DMS153 treated with DMSO at 0.1 percent for 48 hours (cell line): ENCODE measurements at regions not wholly inside any gene's neighbourhood (a gene's known extent, or its start where the extent isn't known, plus 50 kb on each side); places are given as distances from the start of the nearest gene placed in this dataset.

Source experiments
- DNase-seq: peaks from one replicate; lab custom pipeline; 2025; ENCODE audit not compliant: unreplicated experiment; lab: John Stamatoyannopoulos, UW

DNA sequence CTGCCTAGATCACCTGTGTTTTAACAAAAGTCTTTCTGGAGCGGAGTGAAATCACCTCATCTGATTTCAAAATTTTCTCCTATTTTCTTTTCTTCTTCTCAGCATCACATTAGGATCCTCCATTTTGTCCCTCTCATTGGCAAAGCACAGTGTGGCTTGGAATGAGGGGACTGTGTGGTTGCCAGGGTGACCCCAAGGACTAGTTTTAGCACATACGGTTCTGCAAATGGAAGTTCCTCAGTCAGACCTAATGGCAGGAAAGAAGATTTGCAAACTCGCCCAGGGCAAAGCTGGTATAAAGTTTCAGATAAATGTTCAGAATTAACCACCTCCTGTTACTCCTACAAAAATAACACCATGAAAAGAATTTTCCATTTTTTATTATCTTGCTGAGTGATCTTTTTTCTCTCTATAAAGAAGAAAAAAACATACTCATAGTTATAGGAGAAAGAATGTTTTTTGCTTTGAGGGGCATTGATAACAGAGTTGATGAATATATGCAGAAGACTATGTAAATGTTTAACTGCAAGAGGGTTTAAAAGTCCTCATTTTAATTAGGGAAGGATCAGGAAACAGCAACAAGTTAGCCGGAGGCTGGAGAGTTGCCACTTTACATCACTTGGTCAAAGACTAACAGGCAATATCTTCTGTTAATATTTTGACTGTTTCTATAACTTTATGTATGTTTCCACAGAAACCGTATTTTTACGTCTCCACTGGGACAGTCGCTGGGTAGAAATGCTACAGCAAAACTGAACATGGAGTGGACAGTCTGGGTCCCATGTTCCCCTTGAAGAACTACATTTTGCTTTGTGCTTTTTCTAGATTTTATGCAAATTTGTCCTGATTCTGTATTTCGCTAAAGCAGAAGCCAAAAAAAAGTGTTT, 257.8 kb downstream of the NR2F1-AS1 start:
- DNase-seq = no peak

DNA sequence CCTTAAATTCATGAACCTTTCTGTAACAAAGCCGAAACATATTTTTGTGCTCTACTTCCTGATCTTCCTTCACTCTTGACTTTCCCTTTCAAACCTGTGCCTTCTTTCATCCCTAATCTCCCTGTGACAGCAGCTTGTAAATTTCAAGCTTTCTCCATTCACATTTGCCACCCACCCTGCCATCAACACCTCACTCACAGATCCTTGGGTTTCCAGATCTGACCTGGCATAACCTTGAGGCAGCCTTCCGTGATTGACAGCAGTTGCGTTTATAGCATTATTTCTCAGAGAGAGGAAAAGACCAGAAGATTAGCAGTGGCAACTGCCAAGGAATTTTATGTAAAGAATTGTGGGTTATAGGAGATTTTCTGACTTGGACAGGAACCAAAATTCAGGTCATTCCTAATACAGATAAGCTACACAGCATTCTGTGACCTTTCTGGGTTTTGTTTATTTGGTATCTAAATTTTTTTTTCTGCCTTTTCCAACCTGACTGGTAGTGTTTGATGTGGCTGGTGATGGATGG, 260.0 kb downstream of the NR2F1-AS1 start:
- no peak for DNase-seq

DNA sequence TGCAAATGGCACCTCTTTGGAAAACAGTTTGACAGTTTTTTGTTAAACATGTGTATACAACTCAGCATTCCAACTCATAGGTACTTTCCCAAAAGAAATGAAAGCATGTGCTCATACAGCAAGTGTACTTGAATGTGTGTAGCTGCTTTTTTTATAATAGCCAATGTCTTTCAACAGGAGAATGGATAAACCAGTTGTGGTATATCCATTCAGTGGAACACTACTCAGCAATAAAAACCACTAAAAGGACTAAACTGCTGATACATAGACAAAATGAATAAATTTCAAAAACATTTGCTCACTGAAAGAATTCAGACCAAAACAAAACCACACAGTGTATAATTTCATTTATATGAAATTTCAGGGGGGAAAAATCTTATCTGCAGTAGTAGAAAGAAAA, 267.3 kb downstream of the NR2F1-AS1 start:
- no peak for DNase-seq

DNA sequence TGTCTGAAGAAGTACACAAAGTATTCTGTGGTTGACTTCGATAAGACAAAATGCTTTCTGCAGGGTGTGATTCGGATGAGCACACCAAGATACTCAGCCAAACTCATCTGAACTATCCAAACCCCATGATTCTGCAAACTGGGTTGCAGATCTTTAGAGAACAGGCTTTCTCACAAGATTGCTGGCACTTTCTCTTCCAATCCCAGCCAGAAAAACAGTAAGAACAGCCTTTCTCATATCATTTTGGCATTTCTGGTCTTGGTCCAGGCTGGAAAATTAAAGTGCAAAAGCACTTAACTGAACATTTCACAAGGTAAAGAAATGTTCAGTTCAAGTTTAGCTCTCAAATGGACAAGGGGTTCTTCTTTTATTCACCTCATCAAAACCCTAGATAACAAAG, 269.1 kb downstream of the NR2F1-AS1 start:
- DNase-seq = no peak

DNA sequence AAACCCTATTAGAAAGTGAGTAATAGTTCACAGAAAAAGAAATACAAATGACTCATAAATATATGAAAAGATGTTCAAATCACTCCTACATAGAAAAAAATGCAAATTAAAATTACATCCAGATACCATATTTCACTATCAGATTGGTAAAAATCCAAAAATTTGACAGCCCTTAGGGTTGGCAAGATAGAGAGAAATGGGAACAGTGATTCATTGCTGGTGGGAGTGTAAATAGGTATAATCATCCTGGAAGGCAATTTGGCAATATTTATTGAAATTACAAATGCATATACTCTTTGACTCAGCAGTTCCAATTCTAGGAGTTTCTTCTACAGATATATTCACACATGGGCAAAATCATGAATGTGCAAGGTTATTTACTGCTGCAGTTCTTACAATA, 273.5 kb downstream of the NR2F1-AS1 start:
- no peak for DNase-seq

DNA sequence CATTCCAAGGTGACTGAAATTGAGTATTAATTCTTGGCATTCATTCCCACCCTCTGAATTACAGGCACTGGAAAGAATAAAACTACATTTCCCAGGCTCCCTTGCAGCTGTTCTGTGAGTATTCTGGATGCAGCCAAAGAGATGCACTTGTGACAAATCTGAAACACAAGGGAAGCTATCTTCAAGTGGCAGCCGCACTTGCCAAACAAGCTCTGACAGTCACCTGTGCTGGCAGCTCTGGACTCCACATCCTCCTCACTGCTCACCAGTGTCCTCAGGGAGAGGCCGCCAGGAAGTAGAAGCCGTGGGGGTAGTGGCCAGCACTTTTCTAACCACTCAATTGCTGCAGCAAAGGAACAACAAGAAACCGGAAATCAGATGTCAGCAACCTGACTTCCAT, 275.0 kb downstream of the NR2F1-AS1 start:
- DNase-seq = peak; percentile 5

DNA sequence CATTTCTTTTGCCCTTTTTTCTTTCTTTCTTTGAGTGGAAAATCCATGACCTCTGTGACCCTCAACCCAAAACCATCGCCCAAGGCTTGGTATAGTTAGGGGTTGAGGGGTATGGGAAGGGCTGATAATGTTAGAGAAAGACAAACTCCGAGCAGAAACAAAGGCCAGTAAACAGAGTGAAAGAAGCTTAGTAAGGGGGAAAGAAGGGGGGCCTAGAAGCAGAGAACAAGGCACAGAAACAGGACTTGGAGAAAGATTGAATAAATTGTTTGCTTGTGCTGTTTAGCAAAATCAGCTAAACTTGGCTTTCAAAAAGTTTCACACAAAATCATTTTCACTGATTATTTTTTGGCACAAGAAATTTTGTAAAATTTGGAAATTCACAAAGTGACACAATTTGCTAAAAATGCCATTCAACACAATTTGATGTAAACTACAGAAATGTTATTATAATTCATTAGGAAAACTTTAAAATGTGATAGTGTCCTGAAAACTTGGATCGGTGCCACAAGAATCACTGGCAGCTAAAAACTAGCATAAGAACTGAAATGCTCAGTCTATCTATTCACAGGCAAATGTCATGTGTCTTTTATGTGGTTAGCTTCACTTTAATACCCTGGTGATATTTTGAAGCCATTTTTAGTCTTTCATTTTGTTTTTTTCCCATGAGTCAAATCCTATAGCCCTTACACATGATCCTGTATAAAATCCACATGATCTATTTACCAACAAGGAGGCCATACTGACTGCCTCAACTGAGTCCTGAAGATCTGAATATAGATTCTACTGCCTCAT, 276.4 kb downstream of the NR2F1-AS1 start:
- no peak for DNase-seq

DNA sequence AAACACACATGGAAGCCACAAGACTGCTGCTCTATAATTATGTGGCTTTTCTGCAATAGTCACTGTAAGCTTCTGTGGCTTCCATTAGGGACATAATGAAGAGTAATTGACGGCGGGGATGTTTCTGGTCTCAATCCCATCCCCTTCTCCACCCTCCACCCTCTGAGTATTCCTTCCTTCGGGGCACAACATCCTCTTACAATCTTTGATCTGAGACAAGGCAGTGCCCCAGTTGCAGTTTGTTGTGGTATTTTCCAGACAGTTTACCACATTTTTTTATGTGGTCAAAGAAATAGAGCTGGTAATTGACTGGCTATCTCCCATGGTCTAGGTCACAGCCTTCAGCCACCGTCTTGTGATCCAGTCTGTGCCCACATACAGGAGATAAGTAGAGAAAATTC, 277.7 kb downstream of the NR2F1-AS1 start:
- DNase-seq = no peak

DNA sequence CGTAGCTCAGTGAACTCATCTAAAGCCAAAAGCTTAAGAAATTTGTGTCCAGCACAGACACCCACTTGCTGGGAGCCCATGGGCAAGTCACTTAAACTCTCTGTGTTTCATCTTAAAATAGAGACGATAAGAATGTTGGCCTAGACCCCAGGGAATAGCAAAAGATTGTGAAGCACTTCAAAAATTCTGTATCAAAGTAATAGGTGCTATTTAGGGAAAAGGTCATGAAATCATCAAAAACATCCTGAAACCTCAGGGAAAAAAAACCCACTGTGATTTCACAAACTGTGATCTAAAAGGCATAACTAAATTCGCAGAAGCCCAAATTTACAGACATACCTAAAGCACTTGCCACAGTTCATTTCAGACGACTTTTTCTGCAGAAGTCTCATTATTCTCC, 278.3 kb downstream of the NR2F1-AS1 start:
- no peak for DNase-seq

DNA sequence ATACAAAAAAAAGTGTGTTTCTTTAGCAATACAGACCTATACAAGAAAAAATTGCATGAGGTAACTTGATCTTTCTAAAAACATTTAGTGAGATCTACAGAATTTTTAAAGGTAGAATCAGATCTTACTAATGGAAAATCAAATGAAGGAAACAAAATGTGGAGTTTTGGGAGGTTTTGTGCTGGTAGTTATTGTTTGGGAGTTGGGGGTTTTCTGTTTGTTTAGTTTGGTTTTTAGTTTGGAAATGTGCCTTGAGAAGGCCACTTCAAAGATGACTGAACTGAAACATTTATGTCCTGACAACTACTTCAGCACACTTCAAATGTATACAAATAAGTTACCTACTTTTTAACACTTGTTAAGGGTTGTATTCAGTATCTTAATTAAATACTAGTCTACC, 280.1 kb downstream of the NR2F1-AS1 start:
- no peak for DNase-seq

DNA sequence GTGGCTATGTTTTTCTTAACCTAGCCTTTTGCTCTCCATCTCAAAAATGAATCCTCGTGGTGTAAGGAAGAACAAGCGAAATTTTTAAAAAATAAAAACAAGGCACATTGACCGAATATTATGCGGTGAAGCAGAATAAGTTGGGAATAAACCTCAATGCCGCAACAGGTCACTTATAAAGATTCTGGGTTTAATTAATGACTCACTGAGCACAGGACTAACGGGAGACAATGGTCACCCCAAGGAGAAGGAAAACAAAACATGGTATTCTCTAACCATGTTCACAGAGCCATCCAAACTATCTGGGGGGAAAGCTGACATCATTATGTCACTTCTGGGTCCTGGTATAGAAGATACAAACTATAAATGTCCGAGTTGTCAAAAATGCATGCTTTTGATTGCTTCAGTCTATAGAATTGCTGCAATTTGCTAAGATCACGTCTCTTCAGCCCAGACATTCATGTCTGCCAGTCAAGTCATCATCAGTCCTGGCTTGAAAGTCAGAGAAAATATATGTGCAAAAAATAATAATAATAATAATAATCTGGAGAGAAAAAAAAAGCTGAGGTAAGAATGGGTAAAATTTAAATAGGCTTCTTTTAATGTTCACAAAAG, 280.6 kb downstream of the NR2F1-AS1 start:
- DNase-seq = no peak

DNA sequence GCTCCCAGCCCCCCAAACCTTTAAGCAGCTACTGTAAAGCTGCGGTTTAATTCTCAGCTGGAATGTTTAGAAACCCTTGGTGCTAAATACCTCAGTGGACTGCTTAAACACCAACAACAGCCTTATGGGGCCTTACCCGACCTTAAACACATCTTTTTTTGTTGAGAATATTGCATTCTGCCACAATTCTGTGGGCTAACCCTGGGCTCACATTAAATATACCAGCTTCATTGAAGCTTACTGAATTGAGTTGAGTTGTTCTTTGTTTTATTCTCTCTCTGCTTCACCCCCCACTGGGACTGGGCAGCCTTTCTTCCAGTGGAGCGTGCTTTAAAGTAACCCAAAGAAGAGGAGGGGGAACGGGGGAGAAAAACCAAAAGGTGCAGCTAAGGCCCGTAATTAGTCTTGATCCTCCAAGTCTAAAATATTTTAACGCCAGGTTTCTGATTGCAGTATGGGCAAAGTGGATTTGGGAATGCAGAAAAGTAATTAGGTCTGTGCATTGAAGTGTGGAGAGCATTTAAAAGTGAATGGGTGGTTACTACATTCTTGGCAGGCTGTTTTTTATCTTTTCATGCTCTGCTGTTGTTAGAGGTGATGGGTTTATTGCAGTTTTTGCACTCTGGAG, 281.2 kb downstream of the NR2F1-AS1 start:
- no peak for DNase-seq

DNA sequence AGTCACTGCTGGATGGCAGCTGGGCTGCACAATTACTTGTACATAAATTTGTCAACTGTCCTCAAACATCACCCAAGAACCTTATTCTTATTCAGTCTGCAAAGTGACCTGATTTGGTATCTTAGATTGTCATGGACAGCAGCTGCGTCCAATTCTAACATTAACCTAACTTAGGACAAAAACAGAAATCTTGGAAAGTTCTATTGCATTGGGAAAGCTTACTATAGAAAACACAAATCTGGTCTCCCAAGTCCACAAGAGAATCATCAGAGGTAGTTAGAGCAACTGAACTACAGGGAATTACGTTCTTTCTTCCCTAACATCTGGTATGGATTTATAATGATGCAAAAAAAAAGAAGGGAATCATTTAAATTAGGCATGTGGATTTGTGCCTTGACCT, 283.9 kb downstream of the NR2F1-AS1 start:
- no peak for DNase-seq

DNA sequence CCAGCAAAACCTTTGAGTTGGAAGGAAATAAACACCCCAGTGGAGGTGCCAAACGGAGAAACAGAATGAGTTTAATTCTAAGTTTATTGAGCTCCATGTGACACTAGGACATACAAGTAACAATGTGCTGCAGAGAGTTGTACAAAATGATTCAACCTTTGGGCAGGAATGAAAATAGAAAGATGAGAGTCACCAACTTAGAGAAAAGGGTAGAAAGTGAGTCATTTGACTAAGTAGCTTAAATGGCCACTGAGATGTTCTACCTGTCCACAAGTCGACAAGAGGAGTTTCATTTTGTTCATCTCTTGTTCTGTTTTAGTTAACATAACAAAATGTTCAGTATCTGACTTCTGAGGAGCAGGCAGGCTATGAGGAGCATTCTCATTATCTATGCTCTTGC, 284.7 kb downstream of the NR2F1-AS1 start:
- DNase-seq = no peak

DNA sequence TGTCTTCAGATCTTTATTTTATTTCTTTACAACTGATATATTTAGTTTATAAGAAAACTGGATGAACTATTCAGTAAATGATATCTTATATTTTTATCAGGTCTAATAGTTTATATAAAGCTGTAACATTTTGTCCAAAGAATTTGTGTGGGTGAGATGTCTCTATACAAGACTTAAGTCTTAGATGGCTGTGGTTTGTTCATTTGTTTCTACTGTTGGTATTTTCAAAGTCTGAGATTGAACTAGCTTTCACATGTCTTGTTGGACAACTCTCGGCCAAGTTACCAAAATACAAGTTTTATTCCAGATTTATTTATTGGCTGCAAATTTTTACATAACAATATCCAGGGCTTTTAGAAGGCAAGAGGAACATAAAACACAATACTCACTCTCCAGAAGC, 286.0 kb downstream of the NR2F1-AS1 start:
- no peak for DNase-seq

DNA sequence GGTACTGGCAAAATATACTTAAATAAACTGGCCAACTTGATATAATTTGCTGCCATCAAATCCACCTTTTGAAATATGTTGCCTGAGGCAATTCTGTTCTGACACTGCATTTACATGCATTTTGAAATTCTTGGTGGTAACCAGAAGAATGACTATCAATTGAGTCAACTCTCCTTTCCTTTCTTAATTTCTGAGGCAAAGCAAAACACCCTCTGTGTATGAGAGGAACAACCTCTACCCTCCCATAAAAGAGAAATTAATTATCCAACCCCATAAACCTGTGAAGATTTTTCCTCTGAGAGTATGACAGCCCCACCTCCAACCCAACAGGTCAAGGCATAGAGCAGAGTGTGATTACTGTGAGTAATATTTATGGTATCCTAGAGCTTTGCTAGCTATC, 286.8 kb downstream of the NR2F1-AS1 start:
- DNase-seq = no peak

DNA sequence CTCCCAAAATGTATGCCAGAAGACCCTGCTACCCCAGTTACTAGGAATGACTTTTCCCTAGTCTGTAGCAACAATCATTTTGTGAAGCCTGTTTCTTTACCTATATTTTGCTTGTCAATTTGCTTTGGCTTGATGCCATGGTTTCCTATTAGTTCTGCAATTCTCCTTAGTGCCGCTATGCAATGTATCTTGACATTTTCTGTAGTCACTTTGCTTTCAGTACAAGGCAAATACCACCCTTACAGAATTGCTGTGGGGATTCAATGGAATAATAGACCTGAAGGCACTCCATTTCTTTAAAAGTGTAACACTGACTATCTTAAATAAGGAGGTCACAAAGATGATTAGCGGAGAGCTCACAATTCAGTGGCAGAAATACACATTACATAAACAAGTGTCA, 291.1 kb downstream of the NR2F1-AS1 start:
- no peak for DNase-seq

DNA sequence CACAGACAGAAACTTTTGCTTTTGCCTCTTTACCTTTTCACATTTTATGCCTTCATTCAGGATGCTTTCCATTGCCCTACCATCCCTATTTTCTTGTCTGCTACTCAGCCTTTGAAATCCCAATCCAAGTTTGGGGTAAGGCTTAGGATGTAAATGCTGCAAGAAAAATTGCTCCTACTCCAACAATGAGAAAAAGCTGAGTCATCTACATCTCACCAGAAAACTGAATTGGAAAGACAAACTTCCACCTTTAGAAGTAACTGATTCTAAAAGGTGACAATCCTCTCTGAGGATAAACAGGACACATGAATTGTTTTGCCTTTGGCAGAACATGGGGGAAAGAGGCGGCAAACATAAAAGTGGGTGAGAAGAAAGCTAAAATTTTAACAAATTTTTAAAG, 295.6 kb downstream of the NR2F1-AS1 start:
- DNase-seq = no peak

DNA sequence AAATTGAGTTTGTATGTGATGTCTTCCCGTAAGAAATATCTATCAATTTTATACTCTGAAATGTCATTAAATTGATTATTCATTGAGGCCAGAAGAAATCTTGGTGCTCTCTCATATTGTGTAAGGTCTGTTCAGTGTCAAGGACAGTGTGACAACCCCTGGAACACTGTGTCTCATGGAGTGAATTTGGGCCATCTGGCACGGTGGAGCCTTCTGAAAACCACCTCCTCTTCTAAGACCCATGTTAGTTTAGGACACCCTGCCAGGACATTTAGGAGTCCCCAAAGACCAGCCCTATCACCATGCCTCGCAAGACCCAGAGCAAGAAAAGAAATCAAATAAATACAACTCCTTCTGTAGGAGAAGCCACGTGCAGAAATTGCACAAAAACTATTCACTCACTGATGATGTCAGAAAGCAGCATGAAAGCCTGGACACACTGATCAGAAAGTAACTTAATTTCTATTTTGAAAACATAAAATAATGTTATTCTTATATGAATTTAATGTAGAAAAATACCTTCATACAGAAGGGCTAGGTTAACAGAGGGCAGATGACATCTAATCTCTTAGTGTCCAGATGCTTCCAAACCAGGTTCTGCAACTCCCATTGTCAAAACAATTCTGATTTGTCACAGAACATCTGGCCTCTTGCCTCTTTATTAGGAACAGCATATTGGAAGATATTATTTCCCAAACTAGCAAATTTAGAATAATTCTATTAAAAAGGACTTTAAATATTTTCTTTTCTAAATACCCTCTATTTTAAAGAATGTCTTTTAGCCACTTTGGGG, 298.8 kb downstream of the NR2F1-AS1 start:
- DNase-seq = no peak

DNA sequence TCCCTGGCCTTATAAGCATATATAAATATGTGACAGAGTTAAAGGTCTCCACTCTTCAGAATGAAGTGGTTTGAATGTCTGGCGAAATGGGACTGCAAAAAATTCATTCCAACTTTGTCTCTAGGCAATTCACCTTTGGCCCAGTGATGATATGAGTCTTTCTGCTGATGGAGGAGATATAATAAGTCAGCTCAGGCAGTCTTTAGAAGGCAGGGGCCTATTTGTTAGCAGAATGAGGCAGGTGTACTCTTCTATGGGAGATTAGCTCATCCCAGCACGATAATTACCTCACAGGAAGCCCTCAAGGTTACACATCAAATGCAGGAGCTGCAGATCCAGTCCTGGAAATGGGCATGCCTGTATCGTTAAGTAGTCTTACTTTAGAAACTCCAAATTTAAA, 300.5 kb downstream of the NR2F1-AS1 start:
- no peak for DNase-seq
